NCI-H524 treated with DMSO at 0.1 percent for 48 hours (cell line): ENCODE measurements at regions not wholly inside any gene's neighbourhood (a gene's known extent, or its start where the extent isn't known, plus 50 kb on each side); places are given as distances from the start of the nearest gene placed in this dataset.
"Not testable (repeated sequence)": the region's sequence is repeated elsewhere in the genome, so short reads cannot be mapped to it uniquely, and the experiment has no call there.

Experiments used
- DNase-seq: peaks from one replicate; lab custom pipeline; 2025; lab: John Stamatoyannopoulos, UW

DNA sequence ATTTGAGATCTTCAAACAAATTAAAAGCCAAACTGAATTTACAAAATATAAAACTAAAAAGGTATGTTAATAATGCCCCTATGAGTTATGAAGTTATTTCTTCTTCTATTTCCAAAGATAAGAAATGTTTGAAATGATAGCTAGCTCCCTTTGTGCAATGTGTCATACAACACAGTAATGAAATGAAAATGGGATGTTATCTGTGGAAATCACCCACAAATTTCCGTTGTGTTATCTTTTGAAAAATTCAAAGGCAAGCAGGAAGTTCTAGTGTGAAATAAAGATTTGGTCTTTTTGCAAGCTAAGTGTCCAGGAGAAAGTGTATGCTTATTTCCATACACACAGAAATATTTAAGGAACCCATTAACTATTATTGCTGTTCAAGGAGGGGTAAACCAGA, 375.3 kb upstream of the PRR16 start:
- no peak for DNase-seq

DNA sequence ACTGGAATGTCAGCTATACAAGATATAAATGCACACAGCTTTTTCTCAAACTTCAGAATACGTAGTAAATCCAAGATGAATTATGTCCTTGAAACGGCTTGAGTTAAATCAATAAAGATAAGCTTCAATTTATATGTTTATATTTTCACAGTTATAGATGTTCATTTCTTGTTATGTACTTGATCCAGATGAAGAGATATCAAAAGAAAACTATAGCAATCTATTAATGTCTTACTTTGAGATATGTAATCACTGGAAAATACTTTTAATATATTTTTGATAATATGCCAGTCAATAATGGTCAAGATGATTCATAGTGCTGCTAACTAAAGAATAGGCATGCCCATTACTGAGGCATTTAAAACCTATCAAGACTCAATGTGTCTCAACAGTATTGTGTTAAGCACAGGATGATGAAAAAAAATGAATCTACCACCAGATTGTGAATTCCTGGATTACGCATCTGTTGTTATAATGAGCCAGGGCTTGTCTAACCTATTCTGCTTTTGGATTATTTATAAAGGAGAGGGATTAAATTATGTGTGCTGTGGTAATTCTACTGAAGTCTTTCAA, 372.6 kb upstream of the PRR16 start:
- DNase-seq = peak; percentile 52

DNA sequence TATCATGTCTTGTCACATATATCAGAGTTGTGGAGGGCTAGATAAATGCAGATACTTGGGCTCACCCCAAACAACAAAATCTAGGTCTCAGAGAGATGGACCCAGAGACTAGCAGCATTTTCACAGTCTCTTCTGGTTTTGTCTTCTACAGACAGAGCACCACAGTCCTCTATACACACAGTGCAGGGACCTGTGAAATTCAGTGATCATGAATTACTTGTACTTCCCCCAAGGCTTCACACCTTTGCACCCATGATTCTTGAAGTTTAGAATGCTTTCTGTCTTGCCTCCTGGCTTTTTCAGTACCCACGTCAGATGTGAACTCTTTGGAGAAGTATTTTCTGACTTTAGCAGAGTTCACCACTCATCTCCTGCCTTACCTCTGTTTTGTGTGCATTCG, 371.5 kb upstream of the PRR16 start:
- no peak for DNase-seq

DNA sequence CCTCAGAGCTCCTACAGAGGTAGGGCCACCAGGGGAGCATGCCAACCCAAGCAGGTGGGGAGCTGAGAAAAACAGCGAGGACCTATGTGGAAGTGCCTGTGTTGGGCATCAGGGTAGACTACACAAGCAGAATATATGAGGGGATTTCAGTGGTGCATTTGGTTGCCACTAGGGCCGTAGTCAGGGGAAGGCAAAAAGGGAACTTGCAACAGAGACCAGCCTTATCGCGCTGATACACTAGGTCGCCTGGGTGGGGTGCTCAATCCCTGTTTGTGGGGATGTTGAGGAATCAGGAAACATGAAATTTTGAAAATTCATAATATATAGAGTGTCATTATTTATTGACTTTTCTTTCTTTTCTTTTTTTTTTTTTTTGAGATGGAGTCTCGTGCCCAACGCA, 370.9 kb upstream of the PRR16 start:
- DNase-seq = no peak

DNA sequence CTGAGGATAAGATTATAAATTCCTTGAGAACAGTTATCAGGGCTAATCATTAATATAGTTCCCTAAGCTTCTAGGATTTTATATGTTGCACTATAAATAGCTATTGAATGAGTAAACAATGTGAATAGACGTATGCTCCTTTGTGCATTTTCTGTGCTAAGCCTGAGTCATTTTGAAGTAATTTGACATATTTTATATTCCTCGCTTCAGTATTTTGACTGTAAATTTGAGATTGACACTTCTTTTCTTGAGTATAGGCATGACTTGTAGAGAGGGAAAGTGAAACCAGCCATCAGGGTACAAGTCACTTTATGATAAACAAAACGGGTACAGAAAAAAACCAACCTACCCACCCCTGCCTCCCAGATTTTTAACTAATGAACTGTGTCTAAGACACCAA, 367.7 kb upstream of the PRR16 start:
- DNase-seq = no peak

DNA sequence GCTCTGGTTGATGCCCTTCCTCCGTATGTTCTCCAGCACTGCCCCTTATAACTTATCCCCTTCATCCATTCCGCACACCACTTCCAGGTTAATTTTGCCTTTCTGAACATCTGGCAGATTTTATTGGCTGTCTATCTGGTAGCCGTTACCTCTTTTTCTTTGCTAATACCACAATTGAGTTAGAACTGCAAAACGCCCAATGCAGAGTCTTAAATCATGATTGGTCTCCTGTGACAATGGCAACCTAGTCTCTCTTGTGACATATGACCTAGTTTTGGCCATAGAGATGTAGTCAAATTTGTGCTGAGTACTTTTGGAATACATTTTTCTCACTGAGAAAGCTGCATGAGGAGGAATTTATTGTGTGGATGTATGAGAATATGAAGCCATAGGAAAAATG, 365.7 kb upstream of the PRR16 start:
- DNase-seq = no peak

DNA sequence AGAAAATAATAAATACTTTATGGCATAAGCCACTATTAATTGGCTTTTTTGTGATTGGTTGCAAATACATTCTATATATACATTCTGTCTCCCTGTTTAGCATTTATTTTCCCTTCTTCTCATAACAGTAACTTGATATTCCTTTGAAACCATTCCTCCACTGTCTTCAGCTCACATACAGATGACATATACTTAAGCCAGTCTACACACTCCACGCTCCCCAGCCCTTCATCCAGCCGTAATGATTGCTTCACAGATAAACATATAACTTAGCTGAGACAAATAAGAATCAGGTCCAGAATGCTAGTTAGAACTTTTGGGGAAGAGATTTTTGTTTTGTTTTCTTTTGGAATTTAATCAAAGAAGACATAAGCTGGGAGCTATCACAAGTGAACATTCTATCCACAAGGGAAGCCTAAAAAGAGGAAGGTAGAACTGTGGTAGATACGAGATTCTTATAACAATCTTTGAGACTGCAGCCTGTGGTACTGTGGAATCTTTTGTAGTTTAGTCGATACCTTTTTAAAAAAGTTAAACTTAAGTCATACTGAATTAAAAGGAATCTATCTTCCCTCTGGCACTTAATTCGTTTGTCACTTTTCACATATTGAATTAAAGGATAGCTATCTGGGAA, 365.1 kb upstream of the PRR16 start:
- no peak for DNase-seq

DNA sequence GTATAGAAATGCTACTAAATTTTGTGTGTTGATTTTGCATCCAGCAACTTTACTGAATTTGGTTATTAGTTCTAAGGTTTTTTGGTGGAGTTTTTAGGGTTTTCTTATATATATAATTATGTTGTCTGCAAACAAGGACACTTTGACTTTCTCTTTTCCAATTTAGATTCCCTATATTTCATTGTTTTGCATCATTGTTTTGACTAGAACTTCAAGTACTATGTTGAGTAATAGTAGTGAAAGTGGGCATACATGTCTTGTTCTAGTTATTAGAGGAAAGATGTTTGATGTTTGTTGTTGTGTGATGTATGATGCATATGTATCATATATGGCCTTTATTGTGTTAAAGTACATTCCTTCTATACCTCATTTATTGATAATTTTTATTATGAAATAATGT, 362.3 kb upstream of the PRR16 start:
- DNase-seq = no peak

DNA sequence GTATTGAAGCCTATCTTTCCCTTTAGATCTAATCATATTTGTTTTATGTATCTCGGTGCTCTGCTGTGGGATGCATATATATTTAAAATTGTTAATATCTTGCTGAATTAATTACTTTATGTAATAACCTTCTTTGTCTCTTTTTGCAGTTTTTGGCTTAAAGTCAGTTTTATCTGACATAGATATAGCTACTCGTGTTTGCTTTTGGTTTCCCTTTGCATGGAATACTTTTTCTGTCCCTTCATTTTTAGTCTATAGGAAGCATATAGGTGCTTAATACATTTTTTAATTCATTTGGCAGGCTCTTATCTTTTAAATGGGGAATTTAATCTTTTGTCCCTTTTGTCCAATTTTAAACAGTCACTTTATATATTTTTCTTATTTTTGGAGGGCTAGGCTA, 360.6 kb upstream of the PRR16 start:
- no peak for DNase-seq

DNA sequence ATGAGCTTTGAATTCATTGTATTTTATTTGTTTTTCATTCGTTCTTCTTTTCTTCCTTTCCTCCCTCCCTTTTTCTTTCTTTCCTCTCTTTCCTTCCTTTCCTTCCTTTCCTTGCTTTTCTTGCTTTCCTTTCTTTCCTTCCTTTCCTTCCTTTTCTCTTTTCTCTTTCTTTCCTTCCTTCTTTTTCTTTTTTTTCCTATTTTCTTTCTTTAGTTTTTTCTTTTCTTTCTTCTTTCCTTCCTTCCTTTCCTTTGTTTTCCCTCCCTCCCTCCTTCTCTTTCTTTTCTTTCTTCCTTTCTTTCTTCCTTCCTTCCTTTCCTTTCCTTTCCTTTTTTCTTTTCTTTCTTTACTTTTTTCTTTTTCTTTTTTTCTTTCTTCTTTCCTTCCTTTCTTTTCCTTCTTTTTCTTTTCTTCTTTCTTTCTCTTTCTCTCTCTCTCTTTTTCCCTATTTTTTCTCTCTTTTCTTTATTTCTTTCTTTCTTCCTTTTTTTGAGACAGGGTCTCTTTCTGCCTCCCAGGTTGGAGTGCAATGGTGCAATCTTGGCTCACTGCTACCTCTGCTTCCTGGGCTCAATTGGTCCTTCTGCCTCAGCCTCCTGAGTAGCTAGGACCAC, 357.1 kb upstream of the PRR16 start:
- DNase-seq = no peak

DNA sequence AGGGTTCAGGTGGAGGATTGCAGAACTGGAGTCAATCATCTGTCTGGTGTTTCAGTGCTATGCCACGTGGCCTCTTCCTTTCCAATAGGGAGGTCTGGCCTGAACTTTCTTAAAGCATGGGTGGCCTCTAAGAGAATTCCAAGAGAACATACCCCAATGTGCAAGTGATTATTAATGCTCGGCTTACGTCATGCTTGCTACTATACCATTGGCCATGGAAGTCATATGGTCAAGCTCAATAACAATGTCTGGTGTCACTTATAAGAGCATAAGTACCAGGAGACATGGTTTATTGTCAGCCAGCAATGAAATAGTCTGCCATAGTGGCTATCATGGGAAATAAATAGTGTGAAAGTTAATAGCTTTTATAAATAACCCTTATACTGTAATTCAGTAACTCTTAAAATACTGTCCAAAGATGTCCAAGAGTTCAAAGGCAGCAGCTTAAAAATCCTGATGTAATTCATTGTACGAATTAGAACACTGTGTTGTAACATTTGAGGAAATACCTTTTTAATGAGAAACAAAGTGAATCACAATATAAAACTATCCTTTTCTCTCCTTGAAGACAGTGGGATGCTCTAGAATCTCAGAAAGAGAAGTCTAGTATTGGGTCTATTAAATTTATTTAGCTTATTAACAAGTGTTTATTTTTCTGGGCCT, 355.4 kb upstream of the PRR16 start:
- no peak for DNase-seq

DNA sequence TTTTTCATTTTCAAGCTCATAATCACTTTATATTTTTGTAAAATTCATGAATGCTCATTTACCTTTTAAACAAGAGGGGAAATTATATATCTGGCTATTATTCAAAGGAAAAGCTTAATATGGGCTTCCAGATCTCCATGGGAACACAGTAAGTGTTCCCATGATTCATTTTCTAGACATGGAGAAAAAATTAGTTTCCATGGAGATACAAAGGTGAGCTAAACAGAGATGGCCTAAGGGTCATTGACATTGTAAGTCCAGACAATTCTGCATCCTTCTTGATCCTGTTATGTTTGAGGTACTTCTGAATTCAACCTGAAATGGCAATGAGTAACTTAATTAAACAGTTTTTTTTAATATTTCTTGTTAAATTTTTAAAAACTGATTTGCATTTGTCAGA, 341.4 kb upstream of the PRR16 start:
- no peak for DNase-seq

DNA sequence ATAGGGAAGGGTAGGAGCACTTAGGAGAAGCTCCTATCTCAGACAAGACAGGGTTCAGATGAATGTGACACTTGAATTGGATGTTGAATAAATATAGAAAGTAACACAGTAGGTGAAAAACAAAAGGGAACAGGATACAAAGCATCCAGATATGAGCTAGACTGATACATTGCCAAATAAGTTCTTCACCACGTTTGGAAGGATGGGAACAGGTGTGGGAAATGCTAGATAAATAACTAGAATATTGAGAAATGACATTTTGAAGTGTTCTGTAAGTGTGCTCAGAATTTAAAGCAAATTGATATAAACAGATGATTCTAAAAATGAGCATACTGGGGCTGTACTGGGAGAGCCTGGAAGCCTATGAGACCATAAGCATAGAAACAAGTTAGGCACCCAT, 340.1 kb upstream of the PRR16 start:
- no peak for DNase-seq

DNA sequence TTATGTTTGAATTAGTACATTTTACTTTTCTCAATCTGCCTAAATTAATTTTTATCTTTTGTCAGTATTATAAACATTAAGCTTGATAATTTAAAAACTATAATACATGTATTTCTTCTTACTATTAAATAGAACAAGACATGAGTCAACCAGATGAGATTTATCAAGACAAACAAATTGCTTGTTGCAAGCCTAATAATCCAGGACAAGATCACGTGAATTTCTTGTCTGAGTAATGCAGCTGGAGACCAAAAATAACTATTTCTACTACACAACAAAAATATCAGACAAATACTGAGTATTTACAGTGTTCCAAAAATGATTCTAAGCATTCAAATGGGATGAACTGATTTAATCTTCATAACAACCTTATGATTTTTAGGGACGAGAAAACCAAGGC, 339.1 kb upstream of the PRR16 start:
- DNase-seq = no peak

DNA sequence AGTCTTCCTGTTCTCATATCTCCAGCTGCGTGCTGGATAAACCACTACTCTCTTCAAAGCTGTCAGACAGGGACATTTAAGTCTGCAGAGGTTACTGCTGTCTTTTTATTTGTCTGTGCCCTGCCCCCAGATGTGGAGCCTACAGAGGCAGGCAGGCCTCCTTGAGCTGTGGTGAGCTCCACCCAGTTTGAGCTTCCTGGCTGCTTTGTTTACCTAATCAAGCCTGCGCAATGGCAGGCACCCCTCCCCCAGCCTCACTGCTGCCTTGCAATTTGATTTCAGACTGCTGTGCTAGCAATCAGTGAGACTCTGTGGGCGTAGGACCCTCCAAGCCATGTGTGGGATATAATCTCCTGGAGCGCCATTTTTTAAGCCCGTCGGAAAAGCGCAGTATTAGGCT, 331.8 kb upstream of the PRR16 start:
- DNase-seq = not testable (repeated sequence)

DNA sequence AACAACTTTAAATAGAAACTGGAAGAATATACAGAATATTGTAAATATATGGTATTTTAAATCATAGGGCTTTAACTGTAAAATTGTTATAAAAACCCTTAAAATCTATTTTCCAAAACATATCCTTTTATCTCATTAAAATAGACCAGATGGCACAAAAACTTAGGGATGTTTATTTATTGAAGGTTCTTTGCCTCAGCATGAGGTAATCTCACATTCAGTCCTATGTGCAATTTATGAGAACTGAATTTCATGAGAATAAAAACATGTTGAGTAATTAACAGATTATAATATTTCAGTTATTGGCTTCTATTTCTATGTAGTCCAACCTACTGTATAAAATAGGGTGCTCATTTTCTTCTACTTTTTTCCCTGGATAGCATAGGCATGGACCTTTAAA, 329.2 kb upstream of the PRR16 start:
- DNase-seq = no peak

DNA sequence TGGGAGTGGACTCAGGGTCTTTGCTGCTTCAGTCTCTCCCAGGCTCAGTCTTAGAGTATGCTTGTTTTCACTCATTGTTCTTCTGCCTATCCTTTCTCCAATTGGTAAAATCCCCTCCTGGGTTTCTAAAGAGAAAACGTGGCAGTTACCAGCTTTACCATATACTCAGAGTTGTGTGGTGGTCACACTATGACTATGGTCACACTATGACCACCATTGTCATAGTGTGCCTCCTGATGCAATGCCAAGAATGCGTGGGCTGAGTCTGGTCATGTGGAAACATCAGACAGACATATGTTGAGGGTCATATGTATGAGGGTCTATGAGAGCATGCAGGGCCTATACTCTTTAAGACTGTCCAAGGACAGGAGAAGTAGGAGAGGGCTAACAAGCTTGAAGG, 326.5 kb upstream of the PRR16 start:
- no peak for DNase-seq

DNA sequence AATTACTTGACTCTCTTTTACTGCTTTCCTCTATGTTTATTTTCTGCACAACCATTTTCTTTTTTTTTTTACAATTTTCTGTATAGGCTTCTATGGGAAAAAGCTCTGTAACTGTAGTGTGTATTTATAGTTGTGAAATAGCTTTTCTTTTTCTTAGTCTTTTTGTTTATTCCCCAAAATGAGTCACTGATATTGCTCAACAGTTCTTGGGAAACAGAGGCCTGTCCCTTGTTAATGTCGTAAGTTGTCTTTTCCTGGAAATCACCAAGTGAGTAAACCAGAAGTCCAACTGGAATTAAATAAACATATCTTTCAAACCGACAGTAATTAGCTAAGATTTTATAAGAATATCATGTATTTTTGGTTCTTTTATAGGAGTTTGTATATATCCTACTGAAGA, 325.1 kb upstream of the PRR16 start:
- no peak for DNase-seq

DNA sequence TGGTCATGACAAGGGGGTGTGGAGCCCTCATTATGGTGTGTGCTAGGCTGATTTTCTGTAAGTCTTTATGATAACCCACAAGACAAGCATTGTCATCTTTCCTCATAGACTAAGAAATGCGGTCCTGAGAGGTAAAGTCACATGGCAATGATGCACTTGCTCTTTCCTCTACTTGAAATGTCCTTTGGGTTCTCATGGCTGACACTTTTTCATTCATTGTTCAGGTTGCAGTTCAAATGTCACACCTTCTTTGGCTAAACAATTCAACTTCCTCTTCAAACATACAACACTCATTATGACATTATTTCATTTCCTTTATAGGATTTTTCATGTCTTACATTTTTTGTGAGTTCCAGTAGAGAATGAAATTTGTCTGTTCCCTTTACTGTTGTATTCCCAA, 323.6 kb upstream of the PRR16 start:
- DNase-seq = no peak

DNA sequence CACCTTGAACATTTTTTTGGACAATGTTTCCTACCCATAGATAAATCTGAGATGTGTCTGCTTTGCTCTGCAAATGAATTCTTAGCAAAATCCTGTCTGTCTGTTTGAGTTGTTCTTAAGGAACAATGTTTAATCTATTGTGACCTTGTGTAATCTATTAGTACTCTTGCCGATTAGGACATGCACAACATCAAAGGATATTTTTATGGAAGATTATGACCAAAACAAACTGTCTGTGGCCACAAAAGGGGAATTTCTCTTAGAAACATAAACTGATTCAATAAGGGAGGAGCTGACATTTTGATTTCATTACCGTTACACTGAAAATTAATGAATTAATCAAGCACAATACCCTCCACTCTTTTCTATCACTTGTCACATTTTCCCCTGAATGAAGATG, 323.0 kb upstream of the PRR16 start:
- no peak for DNase-seq

DNA sequence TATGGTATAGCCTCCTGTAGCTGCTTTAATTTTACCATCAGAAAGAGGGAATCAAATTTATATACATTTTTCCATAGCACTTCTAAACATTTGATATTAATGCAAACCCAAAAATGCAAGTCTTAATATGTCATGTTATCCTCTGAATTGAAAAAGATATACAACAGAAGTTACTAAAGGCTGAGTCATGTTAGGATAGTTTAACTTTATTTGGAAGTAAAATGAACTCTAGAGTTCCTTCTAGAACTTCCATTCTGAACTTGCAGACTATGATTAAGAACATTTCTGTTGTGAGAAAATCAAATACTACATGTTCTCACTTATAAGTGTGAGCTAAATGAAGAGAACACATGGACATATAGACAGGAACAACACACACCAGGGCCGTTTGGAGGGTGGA, 317.3 kb upstream of the PRR16 start:
- no peak for DNase-seq

DNA sequence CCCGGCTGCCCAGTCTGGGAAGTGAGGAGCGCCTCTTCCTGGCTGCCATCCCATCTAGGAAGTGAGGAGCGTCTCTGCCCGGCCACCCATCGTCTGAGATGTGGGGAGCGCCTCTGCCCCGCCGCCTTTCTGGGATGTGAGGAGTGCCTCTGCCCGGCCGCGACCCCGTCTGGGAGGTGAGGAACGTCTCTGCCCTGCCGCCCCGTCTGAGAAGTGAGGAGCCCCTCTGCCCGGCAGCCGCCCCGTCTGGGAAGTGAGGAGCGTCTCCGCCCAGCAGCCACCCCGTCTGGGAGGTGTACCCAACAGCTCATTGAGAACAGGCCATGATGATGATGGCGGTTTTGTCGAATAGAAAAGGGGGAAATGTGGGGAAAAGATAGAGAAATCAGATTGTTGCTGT, 316.2 kb upstream of the PRR16 start:
- DNase-seq = not testable (repeated sequence)

DNA sequence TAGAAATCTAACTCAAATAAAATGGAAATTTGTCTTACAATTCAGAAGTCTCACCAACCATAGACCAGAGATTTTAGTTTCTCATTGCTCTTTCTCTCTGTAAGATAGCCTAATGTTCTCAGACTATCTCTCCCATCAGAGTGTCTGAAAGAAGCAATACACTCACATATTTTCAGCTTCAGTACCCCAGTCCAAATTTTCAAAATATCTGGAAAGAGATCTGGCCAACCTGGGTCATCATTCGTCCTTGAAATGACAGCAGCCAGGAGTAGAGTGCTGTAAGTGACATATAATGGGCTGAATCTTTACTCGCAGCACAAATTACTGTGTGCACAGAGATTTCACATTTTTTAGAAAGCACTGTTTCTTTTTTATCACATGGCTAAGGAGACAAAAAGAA, 313.3 kb upstream of the PRR16 start:
- no peak for DNase-seq

DNA sequence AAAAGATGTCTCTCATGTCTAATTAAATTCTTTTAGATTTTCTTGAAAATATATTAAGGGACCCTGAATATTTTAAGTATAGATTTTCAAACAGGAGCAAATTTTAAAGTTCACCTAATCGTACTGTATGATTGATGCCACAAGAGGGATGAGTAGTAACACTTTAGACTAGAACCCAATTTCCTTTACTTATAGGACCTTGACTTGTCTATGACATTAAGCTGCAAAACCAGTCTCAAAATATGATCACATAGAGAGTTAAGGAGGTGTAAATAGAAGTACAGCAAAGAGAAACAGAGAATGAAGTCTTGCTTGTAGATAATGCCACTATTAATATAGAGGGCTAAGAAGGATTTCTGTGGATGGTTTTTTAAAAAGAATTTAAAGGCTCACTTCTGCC, 312.9 kb upstream of the PRR16 start:
- no peak for DNase-seq
